ENCODE measurements at regions not wholly inside any gene's neighbourhood (a gene's known extent, or its start where the extent isn't known, plus 50 kb on each side); places are given as distances from the start of the nearest gene placed in this dataset.

- no peak for TF ChIP-seq CTCF (IDR thresholded peaks at IDR 0.05; ENCODE audit: low read depth, low read length)
- TF ChIP-seq EZH2phosphoT487 (IDR thresholded peaks at IDR 0.05; ENCODE audit: low read depth): no peak
Observed at GRCh38 chr2:230657462-230657861, 55.2 kb upstream of the CAB39 start.

Measured in OCI-LY3 (cell line).